Kidney epithelial cell (primary cell): ENCODE measurements at regions not wholly inside any gene's neighbourhood (a gene's known extent, or its start where the extent isn't known, plus 50 kb on each side); places are given as distances from the start of the nearest gene placed in this dataset.

ENCODE experiments used
- DNase-seq: peaks from one replicate; pipeline ENCODE4 v3.0.0-alpha.2; 2010; ENCODE audit warnings: low read depth
- H3K27me3 ChIP-seq: 2 replicates; pipeline ENCODE4 v1.6.0; 2011; ENCODE audit warnings: low read length; ENCODE audit not compliant: control insufficient read depth, insufficient read depth
- H3K36me3 ChIP-seq: 2 replicates; pipeline ENCODE4 v1.5.1; 2011; ENCODE audit warnings: low read length; ENCODE audit not compliant: control insufficient read depth, insufficient read depth
- H3K4me3 ChIP-seq: 2 replicates; pipeline ENCODE4 v1.5.1; 2011; ENCODE audit warnings: low read depth, mild to moderate bottlenecking, control low read depth, low read length
- TF ChIP-seq, protein P1 (sequence below): IDR thresholded peaks from 2 replicates; pipeline ENCODE4 v1.5.1; 2011; ENCODE audit warnings: mild to moderate bottlenecking, moderate library complexity, low read length, control low read depth, inconsistent platforms; ENCODE audit not compliant: insufficient read depth, poor library complexity, severe bottlenecking

DNA sequence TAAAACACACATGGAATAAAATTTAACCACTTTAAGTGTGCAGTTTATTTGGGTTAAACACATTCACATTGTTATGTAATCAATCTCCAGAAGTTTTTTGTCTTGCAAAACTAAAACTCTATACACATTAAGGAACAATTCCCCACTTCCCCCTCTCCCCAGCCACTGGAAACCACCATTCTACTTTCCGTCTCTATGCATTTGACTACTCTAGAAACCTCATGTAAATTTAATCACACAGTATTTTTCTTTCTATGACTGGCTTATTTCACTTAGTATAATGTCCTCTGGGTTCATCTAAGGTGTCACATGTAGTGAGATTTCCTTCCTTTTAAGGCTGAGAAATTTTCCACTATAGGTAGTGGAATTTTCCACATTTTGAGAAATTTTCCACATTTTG lies 568.7 kb upstream of the UBE2E2 start:
- Histone ChIP-seq H3K27me3 (no peaks in the 10 kb centered on the region), H3K36me3 (no peaks in the 10 kb centered on the region), H3K4me3 (no peak overlapping the region)
- DNase-seq: no peak
- TF ChIP-seq, protein P1, sequence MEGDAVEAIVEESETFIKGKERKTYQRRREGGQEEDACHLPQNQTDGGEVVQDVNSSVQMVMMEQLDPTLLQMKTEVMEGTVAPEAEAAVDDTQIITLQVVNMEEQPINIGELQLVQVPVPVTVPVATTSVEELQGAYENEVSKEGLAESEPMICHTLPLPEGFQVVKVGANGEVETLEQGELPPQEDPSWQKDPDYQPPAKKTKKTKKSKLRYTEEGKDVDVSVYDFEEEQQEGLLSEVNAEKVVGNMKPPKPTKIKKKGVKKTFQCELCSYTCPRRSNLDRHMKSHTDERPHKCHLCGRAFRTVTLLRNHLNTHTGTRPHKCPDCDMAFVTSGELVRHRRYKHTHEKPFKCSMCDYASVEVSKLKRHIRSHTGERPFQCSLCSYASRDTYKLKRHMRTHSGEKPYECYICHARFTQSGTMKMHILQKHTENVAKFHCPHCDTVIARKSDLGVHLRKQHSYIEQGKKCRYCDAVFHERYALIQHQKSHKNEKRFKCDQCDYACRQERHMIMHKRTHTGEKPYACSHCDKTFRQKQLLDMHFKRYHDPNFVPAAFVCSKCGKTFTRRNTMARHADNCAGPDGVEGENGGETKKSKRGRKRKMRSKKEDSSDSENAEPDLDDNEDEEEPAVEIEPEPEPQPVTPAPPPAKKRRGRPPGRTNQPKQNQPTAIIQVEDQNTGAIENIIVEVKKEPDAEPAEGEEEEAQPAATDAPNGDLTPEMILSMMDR: no peak

DNA sequence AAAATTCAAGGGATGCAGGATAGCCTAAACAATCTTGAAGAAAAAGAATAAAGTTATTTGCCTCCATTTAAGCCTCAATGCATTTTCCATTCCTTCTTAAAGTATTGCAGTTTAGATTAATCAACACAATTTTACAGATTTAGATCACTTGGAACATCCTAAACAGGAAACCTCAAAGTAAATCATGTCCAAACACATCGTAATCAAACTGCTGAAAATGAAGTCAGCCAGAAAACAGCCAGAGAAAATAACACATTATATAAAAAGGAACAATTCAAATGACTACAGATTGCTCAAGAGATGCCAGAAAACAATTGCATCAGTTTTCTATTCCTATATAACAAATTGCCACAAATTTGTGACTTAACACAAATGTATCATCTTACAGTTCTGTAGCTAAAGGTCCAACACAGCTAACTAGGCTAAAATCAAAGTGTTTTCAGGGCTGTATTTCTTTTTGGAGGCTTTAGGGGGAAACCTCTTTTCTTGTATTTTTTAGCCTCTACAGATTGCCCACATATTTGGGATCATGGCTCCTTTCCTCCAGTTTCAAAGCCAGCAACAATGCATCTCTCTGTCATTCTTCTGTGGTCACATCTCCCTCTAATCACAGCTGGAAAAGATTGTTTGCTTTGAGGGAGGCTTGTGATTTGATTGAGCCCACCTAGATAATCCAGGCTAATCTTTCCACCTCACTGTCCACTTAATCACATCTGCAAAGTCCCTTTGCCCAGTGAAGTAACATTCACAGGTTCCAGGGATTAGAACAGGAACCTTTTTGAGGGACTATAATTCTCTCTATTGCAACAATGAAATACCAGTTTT lies 543.3 kb upstream of the UBE2E2 start:
- Histone ChIP-seq H3K4me3 (no peak overlapping the region), H3K27me3 (no peaks in the 10 kb centered on the region), H3K36me3 (no peaks in the 10 kb centered on the region)
- TF ChIP-seq, protein P1: no peak
- DNase-seq: no peak

DNA sequence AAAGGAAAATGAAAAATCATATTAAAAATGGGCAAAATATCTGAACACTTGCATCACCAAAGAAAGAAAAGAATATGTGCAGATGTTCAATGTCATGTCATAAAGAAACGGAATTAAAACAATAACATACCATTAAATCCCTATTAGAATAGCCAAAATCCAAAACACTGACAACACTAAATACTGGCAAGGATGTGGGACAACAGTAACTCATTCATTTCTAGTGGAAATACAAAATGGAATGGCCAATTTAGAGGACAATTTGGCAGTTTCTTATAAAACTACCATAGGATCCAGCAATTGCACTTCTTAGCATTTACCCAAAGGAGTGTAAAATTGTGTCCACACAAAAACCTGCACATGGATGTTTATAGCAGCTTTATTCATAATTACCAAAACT lies 542.5 kb upstream of the UBE2E2 start:
- Histone ChIP-seq H3K4me3 (no peak overlapping the region), H3K36me3 (no peaks in the 10 kb centered on the region), H3K27me3 (no peaks in the 10 kb centered on the region)
- no peak for DNase-seq
- TF ChIP-seq, protein P1: no peak

DNA sequence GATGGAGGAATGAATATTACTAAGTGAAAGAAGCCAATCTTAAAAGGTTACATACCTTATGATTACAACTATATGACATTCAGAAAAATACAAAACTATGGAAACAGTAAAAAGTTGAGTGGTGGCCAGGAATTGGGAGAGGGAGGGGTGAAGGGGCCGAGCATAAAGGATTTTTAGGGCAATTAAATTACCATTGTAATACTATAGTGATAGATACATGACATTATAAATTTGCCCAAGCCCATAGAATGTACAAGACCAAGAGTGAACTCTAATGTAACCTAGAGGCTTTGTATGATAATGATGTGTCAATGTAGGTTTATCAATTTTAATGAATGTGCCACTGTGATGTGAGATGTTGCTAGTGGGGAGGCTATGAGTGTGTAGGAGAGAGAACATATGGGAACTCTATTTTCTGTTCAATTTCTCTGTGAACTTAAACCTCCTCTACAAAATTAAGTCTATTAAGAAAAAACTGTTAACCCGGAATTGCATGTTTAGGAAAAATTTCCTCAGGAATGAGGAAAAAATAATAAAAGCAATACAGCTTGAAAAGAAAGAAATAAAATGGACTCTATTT lies 541.9 kb upstream of the UBE2E2 start:
- Histone ChIP-seq H3K4me3 (no peak overlapping the region), H3K36me3 (no peaks in the 10 kb centered on the region), H3K27me3 (no peaks in the 10 kb centered on the region)
- no peak for DNase-seq
- TF ChIP-seq, protein P1: no peak

DNA sequence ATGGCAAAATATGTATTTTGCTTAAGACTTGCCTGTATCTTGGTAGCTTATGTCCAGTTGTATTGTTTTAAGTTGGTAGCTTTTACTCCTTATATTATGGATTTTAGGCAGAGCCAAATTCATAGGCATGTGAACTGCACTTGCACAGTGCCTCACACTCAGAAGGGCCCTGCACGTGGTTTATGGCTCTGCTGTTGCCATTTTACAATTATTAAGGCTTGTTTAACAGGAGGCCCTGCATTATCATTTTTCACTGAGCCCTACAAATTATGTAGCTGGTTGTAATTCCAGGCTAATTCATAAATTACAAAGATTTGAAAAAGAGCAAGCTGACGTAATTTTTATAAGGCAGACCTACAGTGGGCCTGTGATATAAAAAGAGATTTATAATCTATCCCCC lies 537.6 kb upstream of the UBE2E2 start:
- Histone ChIP-seq H3K36me3 (no peaks in the 10 kb centered on the region), H3K27me3 (no peaks in the 10 kb centered on the region), H3K4me3 (no peak overlapping the region)
- DNase-seq: no peak
- TF ChIP-seq, protein P1: no peak
